Trophoblast cell (in vitro differentiated cells and primary cell): ENCODE measurements at regions not wholly inside any gene's neighbourhood (a gene's known extent, or its start where the extent isn't known, plus 50 kb on each side); places are given as distances from the start of the nearest gene placed in this dataset.

Experiments used
- DNase-seq, 2 donors: peaks; one replicate each; pipeline ENCODE4 v3.0.0-alpha.2; 2016
- H2AFZ ChIP-seq: 2 replicates; pipeline ENCODE4 v1.6.1; 2013; ENCODE audit warnings: low read length, moderate library complexity, mild to moderate bottlenecking; ENCODE audit not compliant: insufficient read depth, poor library complexity
- H2AK5ac ChIP-seq: 2 replicates; pipeline ENCODE4 v1.6.1; 2013; ENCODE audit warnings: mild to moderate bottlenecking, low read length
- H2BK120ac ChIP-seq: 2 replicates; pipeline ENCODE4 v1.6.1; 2013; ENCODE audit warnings: low read length, mild to moderate bottlenecking, moderate library complexity; ENCODE audit not compliant: insufficient read depth, poor library complexity
- H2BK12ac ChIP-seq: 2 replicates; pipeline ENCODE4 v1.6.1; 2013; ENCODE audit warnings: mild to moderate bottlenecking, low read length, moderate library complexity
- H2BK5ac ChIP-seq: 2 replicates; pipeline ENCODE4 v1.6.1; 2013; ENCODE audit warnings: low read length, low read depth, moderate library complexity, mild to moderate bottlenecking; ENCODE audit not compliant: poor library complexity
- H3K14ac ChIP-seq: 2 replicates; pipeline ENCODE4 v1.6.1; 2013; ENCODE audit warnings: mild to moderate bottlenecking, low read length
- H3K18ac ChIP-seq: 2 replicates; pipeline ENCODE4 v1.6.1; 2013; ENCODE audit warnings: mild to moderate bottlenecking, low read length
- H3K23ac ChIP-seq: 2 replicates; pipeline ENCODE4 v1.6.1; 2013; ENCODE audit warnings: low read length
- H3K27ac ChIP-seq: 2 replicates; pipeline ENCODE4 v1.5.1; 2013; ENCODE audit warnings: low read depth, mild to moderate bottlenecking, inconsistent platforms, low read length, moderate library complexity
- H3K27me3 ChIP-seq: 2 replicates; pipeline ENCODE4 v1.6.1; 2013; ENCODE audit warnings: inconsistent platforms, mild to moderate bottlenecking, low read length, moderate library complexity; ENCODE audit not compliant: insufficient read depth
- H3K36me3 ChIP-seq, 2 experiments: 1 replicate in 1 of 2; 2 replicates in 1 of 2; pipeline ENCODE4 v1.6.1; 2013; ENCODE audit warnings: low read length in 2 of 2, mild to moderate bottlenecking in 2 of 2, moderate library complexity in 1 of 2; ENCODE audit not compliant: insufficient read depth in 2 of 2, control insufficient read depth in 1 of 2
- H3K4ac ChIP-seq: 2 replicates; pipeline ENCODE4 v1.6.1; 2013; ENCODE audit warnings: low read depth, mild to moderate bottlenecking, low read length, moderate library complexity
- H3K4me1 ChIP-seq, 2 experiments: 1 replicate in 1 of 2; 2 replicates in 1 of 2; pipeline ENCODE4 v1.6.1; 2013; ENCODE audit warnings: low read length in 2 of 2, mild to moderate bottlenecking in 2 of 2, moderate library complexity in 1 of 2; ENCODE audit not compliant: insufficient read depth in 2 of 2, control insufficient read depth in 1 of 2
- H3K4me2 ChIP-seq: 2 replicates; pipeline ENCODE4 v1.6.1; 2013; ENCODE audit warnings: inconsistent platforms, mild to moderate bottlenecking, low read length, moderate library complexity
- H3K4me3 ChIP-seq: 2 replicates; pipeline ENCODE4 v1.5.1; 2013; ENCODE audit warnings: mild to moderate bottlenecking, low read depth, low read length, inconsistent platforms
- H3K79me1 ChIP-seq: one replicate; pipeline ENCODE4 v1.6.1; 2013; ENCODE audit warnings: low read length
- H3K79me2 ChIP-seq: 2 replicates; pipeline ENCODE4 v1.6.1; 2013; ENCODE audit warnings: low read length, mild to moderate bottlenecking; ENCODE audit not compliant: control insufficient read depth, insufficient read depth, poor library complexity
- H3K9ac ChIP-seq: 2 replicates; pipeline ENCODE4 v1.6.1; 2013; ENCODE audit warnings: mild to moderate bottlenecking, low read length
- H3K9me3 ChIP-seq: 2 replicates; pipeline ENCODE4 v1.6.1; 2013; ENCODE audit warnings: low read depth, mild to moderate bottlenecking, control low read depth, inconsistent platforms, low read length; ENCODE audit not compliant: insufficient read depth
- H4K12ac ChIP-seq: 2 replicates; pipeline ENCODE4 v1.6.1; 2013; ENCODE audit warnings: low read depth, mild to moderate bottlenecking, low read length, moderate library complexity
- H4K8ac ChIP-seq: 2 replicates; pipeline ENCODE4 v1.6.1; 2013; ENCODE audit warnings: low read depth, mild to moderate bottlenecking, low read length, moderate library complexity
- H4K91ac ChIP-seq: one replicate; pipeline ENCODE4 v1.6.1; 2013; ENCODE audit warnings: low read depth, mild to moderate bottlenecking, low read length, moderate library complexity
- WGBS: extraction: QIAGEN DNeasy Blood & Tissue Kit; methylation state at CpG from one replicate; pipeline ENCODE4 v1.1.7; 2013; ENCODE audit warnings: missing lambda C conversion rate; ENCODE audit not compliant: insufficient read length, insufficient coverage; ENCODE audit errors: extremely low coverage; 5-methylcytosine and 5-hydroxymethylcytosine counted together

GRCh38 chr2:122326471-122326870 is 571.0 kb downstream of the TSN start:
- H3K18ac ChIP-seq, result no peak overlapping the region
- no peaks in the 10 kb centered on the region for H3K79me1 ChIP-seq
- H3K23ac ChIP-seq, result no peak overlapping the region
- H3K36me3 ChIP-seq, result no peaks in the 10 kb centered on the region
- H3K4me2 ChIP-seq, result peak overlapping the region; percentile 5
- no peak overlapping the region for H4K12ac ChIP-seq
- H2BK120ac ChIP-seq, result no peak overlapping the region
- H2BK12ac ChIP-seq, result no peak overlapping the region
- WGBS, result no CpG with 5 or more reads among the region's 3 CpGs
- H3K4ac ChIP-seq, result no peak overlapping the region
- no peaks in the 10 kb centered on the region for H3K27me3 ChIP-seq
- no peak overlapping the region for H3K27ac ChIP-seq
- no peak overlapping the region for H2BK5ac ChIP-seq
- H2AK5ac ChIP-seq, result no peak overlapping the region
- H3K9ac ChIP-seq, result no peak overlapping the region
- no peak overlapping the region for H2AFZ ChIP-seq
- DNase-seq, result no peak
- H3K14ac ChIP-seq, result no peak overlapping the region
- no peaks in the 10 kb centered on the region for H3K79me2 ChIP-seq
- H3K4me3 ChIP-seq, result no peak overlapping the region
- H4K8ac ChIP-seq, result no peak overlapping the region
- no peaks in the 10 kb centered on the region for H3K4me1 ChIP-seq
- no peak overlapping the region for H4K91ac ChIP-seq
- no peaks in the 10 kb centered on the region for H3K9me3 ChIP-seq

- Histone ChIP-seq H3K23ac (no peak overlapping the region), H2BK5ac (no peak overlapping the region), H4K12ac (no peak overlapping the region), H3K18ac (no peak overlapping the region), H3K9ac (no peak overlapping the region), H4K91ac (no peak overlapping the region), H3K4me3 (no peak overlapping the region), H3K4me1 (no peaks in the 10 kb centered on the region), H3K27ac (no peak overlapping the region), H3K14ac (no peak overlapping the region), H3K4ac (no peak overlapping the region), H3K79me2 (no peaks in the 10 kb centered on the region), H3K36me3 (no peaks in the 10 kb centered on the region), H3K27me3 (no peaks in the 10 kb centered on the region), H3K4me2 (no peak overlapping the region), H2BK12ac (no peak overlapping the region), H3K79me1 (no peaks in the 10 kb centered on the region), H2AK5ac (no peak overlapping the region), H2BK120ac (no peak overlapping the region), H2AFZ (no peak overlapping the region), H4K8ac (no peak overlapping the region), H3K9me3 (no peaks in the 10 kb centered on the region)
- DNase-seq, result peak in 1 of 2 donors; percentile 7
- WGBS, result no CpG with 5 or more reads among the region's 4 CpGs
These were observed 573.4 kb downstream of the TSN start for GRCh38 chr2:122328816-122329215.

- Histone ChIP-seq H2BK120ac (no peak overlapping the region), H3K27ac (no peak overlapping the region)
- WGBS, result no CpG with 5 or more reads among the region's 2 CpGs
These were observed 573.8 kb downstream of the TSN start for GRCh38 chr2:122329278-122329677.

GRCh38 chr2:122333932-122334331 is 578.5 kb downstream of the TSN start:
- no peaks in the 10 kb centered on the region for H3K27me3 ChIP-seq
- no peak overlapping the region for H3K9ac ChIP-seq
- no peak overlapping the region for H3K4me3 ChIP-seq
- no peak overlapping the region for H2AFZ ChIP-seq
- no peak overlapping the region for H2BK12ac ChIP-seq
- peak overlapping the region; percentile 64 for H3K23ac ChIP-seq
- no peak overlapping the region for H2AK5ac ChIP-seq
- H4K12ac ChIP-seq, result no peak overlapping the region
- no peak overlapping the region for H4K8ac ChIP-seq
- no peak overlapping the region for H2BK5ac ChIP-seq
- H3K18ac ChIP-seq, result no peak overlapping the region
- H3K27ac ChIP-seq, result no peak overlapping the region
- H3K79me1 ChIP-seq, result no peaks in the 10 kb centered on the region
- no peaks in the 10 kb centered on the region for H3K36me3 ChIP-seq
- WGBS, result no CpG with 5 or more reads among the region's 2 CpGs
- no peaks in the 10 kb centered on the region for H3K79me2 ChIP-seq
- no peak overlapping the region for H3K4me2 ChIP-seq
- H4K91ac ChIP-seq, result no peak overlapping the region
- DNase-seq, result no peak
- H3K9me3 ChIP-seq, result no peaks in the 10 kb centered on the region
- no peak overlapping the region for H2BK120ac ChIP-seq
- H3K4ac ChIP-seq, result no peak overlapping the region
- no peaks in the 10 kb centered on the region for H3K4me1 ChIP-seq
- H3K14ac ChIP-seq, result no peak overlapping the region

More at GRCh38 chr2:122329278-122329677, 573.8 kb downstream of the TSN start:
- H4K91ac ChIP-seq, result no peak overlapping the region
- H2BK12ac ChIP-seq, result no peak overlapping the region
- no peaks in the 10 kb centered on the region for H3K27me3 ChIP-seq
- H3K14ac ChIP-seq, result no peak overlapping the region
- H3K4ac ChIP-seq, result no peak overlapping the region
- no peak overlapping the region for H3K18ac ChIP-seq
- H3K23ac ChIP-seq, result no peak overlapping the region
- H2AK5ac ChIP-seq, result no peak overlapping the region
- H2BK5ac ChIP-seq, result no peak overlapping the region
- H3K4me3 ChIP-seq, result no peak overlapping the region
- H4K12ac ChIP-seq, result no peak overlapping the region
- no peak overlapping the region for H3K9ac ChIP-seq
- no peaks in the 10 kb centered on the region for H3K9me3 ChIP-seq
- H3K4me1 ChIP-seq, result no peaks in the 10 kb centered on the region
- H2AFZ ChIP-seq, result no peak overlapping the region
- H3K79me2 ChIP-seq, result no peaks in the 10 kb centered on the region
- H4K8ac ChIP-seq, result no peak overlapping the region
- H3K79me1 ChIP-seq, result no peaks in the 10 kb centered on the region
- no peaks in the 10 kb centered on the region for H3K36me3 ChIP-seq
- DNase-seq, result peak; percentile 2 to 51
- no peak overlapping the region for H3K4me2 ChIP-seq
